Urinary bladder (tissue), 3 donors: ENCODE measurements at regions not wholly inside any gene's neighbourhood (a gene's known extent, or its start where the extent isn't known, plus 50 kb on each side); places are given as distances from the start of the nearest gene placed in this dataset.

Experiments used
- DNase-seq: peaks from one replicate; pipeline ENCODE4 v3.0.0-alpha.2; 2015; ENCODE audit errors: extremely low spot score
- H3K27ac ChIP-seq: one replicate; pipeline ENCODE4 v1.5.1; 2013; ENCODE audit warnings: low read depth, mild to moderate bottlenecking, moderate library complexity
- H3K36me3 ChIP-seq: one replicate; pipeline ENCODE4 v1.6.1; 2013; ENCODE audit warnings: mild to moderate bottlenecking, moderate library complexity; ENCODE audit not compliant: insufficient read depth
- H3K4me1 ChIP-seq: one replicate; pipeline ENCODE4 v1.6.1; 2013; ENCODE audit warnings: mild to moderate bottlenecking, moderate library complexity; ENCODE audit not compliant: insufficient read depth
- H3K4me3 ChIP-seq: one replicate; pipeline ENCODE4 v1.5.1; 2013; ENCODE audit warnings: low read depth, low read length
- WGBS: extraction: QIAGEN DNeasy Blood & Tissue Kit; methylation state at CpG from one replicate; pipeline ENCODE4 v1.1.7; 2013; 5-methylcytosine and 5-hydroxymethylcytosine counted together
- donor health status: healthy with polysubstance abuse.
- donor health status: healthy.

- no peak for DNase-seq
- 75% methylated on average over 3 of the region's 3 CpGs for WGBS
- H3K27ac ChIP-seq: no peak overlapping the region
- H3K36me3 ChIP-seq: no peaks in the 10 kb centered on the region
- no peak overlapping the region for H3K4me3 ChIP-seq
- H3K4me1 ChIP-seq: no peaks in the 10 kb centered on the region
Measured at GRCh38 chr4:163852246-163852645, 357.8 kb downstream of the TMA16 start.

DNA sequence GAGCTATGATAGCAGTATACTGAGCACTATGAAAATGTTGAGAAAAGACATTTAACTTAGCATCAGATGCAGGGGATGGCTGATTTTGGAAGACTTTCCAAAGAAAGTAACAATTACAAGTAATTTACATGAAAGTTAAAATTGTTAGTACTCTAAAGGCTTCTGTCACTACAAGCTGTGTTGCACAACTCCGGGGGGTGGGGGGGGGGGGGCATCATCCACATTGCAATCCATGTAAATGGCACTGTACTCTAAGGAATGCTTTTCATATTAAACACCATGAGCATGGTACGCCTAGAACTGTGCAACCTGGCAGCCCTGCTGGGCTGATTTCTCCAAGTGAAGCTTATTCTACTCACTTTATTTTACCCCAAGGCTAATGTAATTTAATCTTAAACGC, 363.4 kb downstream of the TMA16 start:
- no peak for DNase-seq
- 79% methylated on average over 3 of the region's 3 CpGs for WGBS
- H3K4me1 ChIP-seq: no peaks in the 10 kb centered on the region
- no peak overlapping the region for H3K27ac ChIP-seq
- no peak overlapping the region for H3K4me3 ChIP-seq
- no peaks in the 10 kb centered on the region for H3K36me3 ChIP-seq

GRCh38 chr4:163858515-163858914, 364.0 kb downstream of the TMA16 start:
- no peak overlapping the region for H3K27ac ChIP-seq
- H3K4me3 ChIP-seq: no peak overlapping the region
- WGBS: 71% methylated on average over 3 of the region's 3 CpGs
- H3K4me1 ChIP-seq: no peaks in the 10 kb centered on the region
- H3K36me3 ChIP-seq: no peaks in the 10 kb centered on the region
- no peak for DNase-seq

DNA sequence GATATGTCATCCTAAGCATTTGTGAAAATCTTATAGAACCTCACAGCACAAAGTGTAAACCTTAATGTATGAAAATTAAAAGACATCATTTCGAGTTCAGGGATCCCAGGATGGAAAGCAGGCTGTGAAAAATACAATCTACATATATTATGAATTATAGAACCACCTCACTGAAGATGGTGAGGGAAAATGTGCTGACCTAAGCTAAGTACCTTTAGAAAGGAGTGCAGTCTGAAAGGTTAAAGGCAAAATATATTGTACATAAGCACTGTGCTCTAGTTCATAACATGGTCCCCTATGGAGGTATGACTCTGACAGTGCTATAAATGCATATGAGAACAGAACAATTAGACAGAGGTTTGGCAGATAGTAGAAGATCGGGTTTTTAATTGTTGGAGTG, 368.6 kb downstream of the TMA16 start:
- DNase-seq: no peak
- H3K4me1 ChIP-seq: no peaks in the 10 kb centered on the region
- WGBS: 48% methylated on average over 2 of the region's 2 CpGs
- H3K4me3 ChIP-seq: no peak overlapping the region
- no peak overlapping the region for H3K27ac ChIP-seq
- H3K36me3 ChIP-seq: no peaks in the 10 kb centered on the region

DNA sequence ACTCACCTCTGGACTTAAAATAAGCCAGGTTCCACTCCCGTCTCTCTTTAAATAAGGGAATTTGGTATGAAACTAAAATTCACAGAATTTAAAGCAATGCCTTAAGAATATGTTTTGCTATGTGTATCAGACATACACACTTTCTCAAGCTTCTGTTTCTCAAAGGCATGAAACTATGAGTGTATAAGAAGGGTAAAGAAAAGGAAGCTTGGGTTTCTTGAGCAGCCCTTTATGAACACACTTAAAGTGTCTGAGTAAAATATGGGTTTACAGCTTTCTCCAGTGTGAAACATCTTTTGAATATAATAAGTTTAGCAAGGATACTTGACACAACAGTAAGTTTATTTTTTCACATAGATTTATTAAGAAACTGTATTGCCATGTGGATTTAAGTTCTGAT, 370.5 kb downstream of the TMA16 start:
- 80% methylated on average over 1 of the region's 1 CpG for WGBS

DNA sequence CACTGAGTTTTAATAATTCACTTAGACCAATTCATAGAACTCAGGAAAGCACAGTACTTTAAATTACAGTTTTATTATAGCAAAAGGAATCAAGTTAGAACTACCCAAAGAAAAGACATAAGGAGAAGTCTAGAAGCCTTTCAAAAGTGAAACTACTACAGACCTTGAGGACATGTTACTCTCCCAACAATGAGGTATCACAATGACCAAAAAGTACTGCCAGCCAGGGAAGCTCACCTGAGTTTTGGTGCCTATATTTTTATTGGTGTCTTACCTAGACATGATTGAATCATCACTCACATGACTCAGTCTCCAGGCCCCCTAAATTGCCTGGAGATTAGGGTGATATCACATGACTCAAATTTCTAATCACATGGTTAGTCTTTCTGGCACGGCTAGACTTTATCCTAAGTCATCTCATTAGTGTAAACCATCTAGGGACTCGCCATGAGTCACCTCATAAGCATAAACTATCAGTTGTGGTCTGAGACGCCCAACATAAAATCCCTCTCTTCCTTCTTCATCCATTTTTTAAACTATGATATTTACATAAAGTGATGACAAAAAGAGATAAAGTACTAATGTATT, 372.3 kb downstream of the TMA16 start:
- no peak for DNase-seq
- Histone ChIP-seq H3K4me3 (no peak overlapping the region), H3K4me1 (no peaks in the 10 kb centered on the region), H3K36me3 (no peaks in the 10 kb centered on the region), H3K27ac (no peak overlapping the region)
- WGBS: 30% methylated on average over 3 of the region's 3 CpGs

More for the DNA sequence above, 370.5 kb downstream of the TMA16 start:
- Histone ChIP-seq H3K4me1 (no peaks in the 10 kb centered on the region), H3K27ac (no peak overlapping the region), H3K36me3 (no peaks in the 10 kb centered on the region), H3K4me3 (no peak overlapping the region)
- DNase-seq: no peak

DNA sequence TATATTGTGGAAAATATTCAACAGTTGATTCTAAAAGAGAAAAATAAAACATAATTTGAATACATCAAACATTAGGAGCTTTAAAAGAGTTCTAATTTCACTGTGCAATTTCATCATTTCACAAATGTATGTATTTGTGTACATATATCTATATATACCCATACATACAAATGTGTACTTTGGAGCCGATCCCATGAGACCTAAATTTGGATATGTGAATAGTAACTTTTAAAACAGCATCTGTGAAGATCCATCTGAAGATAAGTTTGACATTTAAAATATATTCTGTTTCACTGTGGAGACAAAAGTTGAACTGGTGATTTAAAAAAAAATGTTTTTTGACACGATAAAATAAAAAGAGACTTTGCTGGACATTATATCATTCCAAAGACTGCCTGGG, 374.0 kb downstream of the TMA16 start:
- Histone ChIP-seq H3K4me3 (no peak overlapping the region), H3K27ac (no peak overlapping the region), H3K36me3 (no peaks in the 10 kb centered on the region), H3K4me1 (no peaks in the 10 kb centered on the region)
- 77% methylated on average over 2 of the region's 2 CpGs for WGBS
- DNase-seq: no peak

DNA sequence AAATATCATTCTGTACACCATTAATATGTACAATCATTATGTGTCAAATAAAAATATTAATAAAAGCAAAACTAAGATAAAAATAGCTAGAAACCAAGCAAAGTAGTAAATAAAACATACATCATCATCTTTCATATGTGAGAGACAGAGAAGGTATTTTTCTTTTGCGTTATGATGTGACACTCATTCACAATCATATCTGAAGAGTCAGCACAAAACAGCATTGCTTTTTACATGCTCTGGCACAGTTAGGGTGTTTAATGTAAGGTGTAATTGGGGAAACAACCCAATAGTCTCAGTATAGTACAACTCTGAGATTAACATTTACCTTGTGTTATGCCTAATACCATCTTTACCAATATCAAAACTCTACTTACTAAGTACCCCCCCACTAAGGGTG, 376.6 kb downstream of the TMA16 start:
- Histone ChIP-seq H3K27ac (no peak overlapping the region), H3K4me1 (no peaks in the 10 kb centered on the region), H3K36me3 (no peaks in the 10 kb centered on the region), H3K4me3 (no peak overlapping the region)
- WGBS: 83% methylated on average over 1 of the region's 1 CpG
- DNase-seq: no peak

- Histone ChIP-seq H3K27ac (peak overlapping the region; percentile 23), H3K4me3 (no peak overlapping the region), H3K4me1 (no peaks in the 10 kb centered on the region), H3K36me3 (no peaks in the 10 kb centered on the region)
- WGBS: 83% methylated on average over 4 of the region's 4 CpGs
- peak; percentile 51 for DNase-seq
Measured at GRCh38 chr4:163875327-163875726, 380.8 kb downstream of the TMA16 start.

GRCh38 chr4:163878336-163879121, 384.0 kb downstream of the TMA16 start:
- 82% methylated on average over 3 of the region's 3 CpGs for WGBS
- DNase-seq: no peak
- Histone ChIP-seq H3K4me1 (no peaks in the 10 kb centered on the region), H3K4me3 (no peak overlapping the region), H3K36me3 (no peaks in the 10 kb centered on the region), H3K27ac (no peak overlapping the region)

DNA sequence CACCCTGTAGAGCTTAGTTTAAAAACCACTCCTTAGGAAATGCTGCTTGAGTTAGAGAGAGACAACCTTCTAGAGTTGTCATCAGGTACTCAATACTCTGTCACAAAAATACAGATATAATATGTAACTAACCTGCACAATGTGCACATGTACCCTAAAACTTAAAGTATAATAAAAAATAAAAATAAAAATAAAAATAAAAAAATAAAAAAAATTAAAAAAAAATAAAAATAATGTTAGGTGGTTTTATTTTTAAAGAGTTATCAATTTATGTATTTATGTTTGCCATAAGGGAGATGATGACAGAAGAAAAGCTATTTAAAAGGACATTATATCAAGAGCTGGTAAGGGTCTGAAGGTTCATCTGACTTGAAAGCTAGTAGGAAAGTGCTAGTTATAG, 397.9 kb downstream of the TMA16 start:
- H3K4me3 ChIP-seq: no peak overlapping the region
- H3K27ac ChIP-seq: no peak overlapping the region
- DNase-seq: no peak
- H3K4me1 ChIP-seq: no peaks in the 10 kb centered on the region
- no peaks in the 10 kb centered on the region for H3K36me3 ChIP-seq

DNA sequence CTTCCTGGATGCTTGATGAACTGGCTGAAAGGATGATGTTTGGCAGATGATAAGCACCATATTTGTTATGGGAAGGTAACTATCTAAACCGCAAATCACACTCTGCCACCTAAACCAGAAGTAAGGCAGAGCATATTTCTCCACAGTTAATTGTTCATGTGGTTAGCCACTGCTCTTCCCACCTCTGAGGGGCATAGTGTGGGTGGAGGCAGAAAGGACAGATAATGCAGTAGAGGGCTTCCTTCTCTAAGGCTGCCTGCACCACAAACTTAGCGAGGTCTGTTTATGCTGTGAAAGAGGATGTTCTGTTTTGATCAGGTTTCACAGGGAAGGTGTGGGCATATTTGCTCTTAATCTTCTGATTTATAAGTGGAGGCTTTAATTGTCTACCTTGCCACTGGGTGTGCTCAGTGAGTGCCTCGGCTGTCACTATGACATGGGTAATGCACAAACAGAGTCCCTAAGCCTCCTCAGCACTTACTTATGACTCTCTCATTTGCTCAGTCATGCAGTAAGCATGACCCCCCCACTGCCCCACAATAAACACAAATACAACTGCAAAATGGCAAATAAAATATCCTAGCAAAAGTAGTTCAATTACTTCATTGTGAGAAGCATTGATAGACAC, 401.0 kb downstream of the TMA16 start:
- 55% methylated on average over 3 of the region's 3 CpGs for WGBS
- Histone ChIP-seq H3K4me3 (no peak overlapping the region), H3K36me3 (no peaks in the 10 kb centered on the region), H3K27ac (no peak overlapping the region), H3K4me1 (no peaks in the 10 kb centered on the region)
- DNase-seq: no peak

DNA sequence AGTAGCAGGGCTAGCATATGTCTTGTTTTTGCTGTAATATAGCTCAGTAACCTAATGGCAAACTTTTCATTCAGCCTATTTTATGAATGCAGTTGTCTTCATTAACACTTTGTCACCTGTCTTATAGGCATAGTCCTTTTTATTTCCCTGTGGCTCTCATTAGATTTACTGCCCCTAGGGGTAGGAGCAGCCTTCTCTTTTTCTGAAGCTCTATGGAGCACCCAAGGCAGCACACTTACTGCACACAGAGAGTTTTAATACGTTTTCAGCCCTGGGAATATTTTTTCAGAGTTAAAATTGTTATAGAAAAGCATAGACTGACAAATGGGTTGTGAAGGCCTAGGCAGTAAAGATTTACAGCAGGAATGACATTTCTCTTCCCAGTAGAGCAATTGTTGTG, 406.8 kb downstream of the TMA16 start:
- H3K36me3 ChIP-seq: no peaks in the 10 kb centered on the region
- no peak for DNase-seq
- 35% methylated on average over 1 of the region's 1 CpG for WGBS
- H3K27ac ChIP-seq: no peak overlapping the region
- no peaks in the 10 kb centered on the region for H3K4me1 ChIP-seq
- no peak overlapping the region for H3K4me3 ChIP-seq

GRCh38 chr4:163902417-163902816, 407.9 kb downstream of the TMA16 start:
- Histone ChIP-seq H3K36me3 (no peaks in the 10 kb centered on the region), H3K27ac (no peak overlapping the region), H3K4me1 (no peaks in the 10 kb centered on the region), H3K4me3 (no peak overlapping the region)
- DNase-seq: no peak
- 89% methylated on average over 2 of the region's 2 CpGs for WGBS
